ENCODE measurements at regions not wholly inside any gene's neighbourhood (a gene's known extent, or its start where the extent isn't known, plus 50 kb on each side); places are given as distances from the start of the nearest gene placed in this dataset.

- no peak overlapping the region for H3K27ac ChIP-seq
- no peak for TF ChIP-seq ZFX (IDR thresholded peaks at IDR 0.05)
- TF ChIP-seq CTCF (conservative IDR thresholded peaks at IDR 0.05), result no peak
Observed at GRCh38 chr17:77825621-77826020, 132.9 kb upstream of the TNRC6C start.

- TF ChIP-seq ZFX (IDR thresholded peaks at IDR 0.05), result no peak
- no peak for TF ChIP-seq CTCF (conservative IDR thresholded peaks at IDR 0.05)
- H3K27ac ChIP-seq, result no peak overlapping the region
Observed at GRCh38 chr17:77826132-77826873, 132.2 kb upstream of the TNRC6C start.

DNA sequence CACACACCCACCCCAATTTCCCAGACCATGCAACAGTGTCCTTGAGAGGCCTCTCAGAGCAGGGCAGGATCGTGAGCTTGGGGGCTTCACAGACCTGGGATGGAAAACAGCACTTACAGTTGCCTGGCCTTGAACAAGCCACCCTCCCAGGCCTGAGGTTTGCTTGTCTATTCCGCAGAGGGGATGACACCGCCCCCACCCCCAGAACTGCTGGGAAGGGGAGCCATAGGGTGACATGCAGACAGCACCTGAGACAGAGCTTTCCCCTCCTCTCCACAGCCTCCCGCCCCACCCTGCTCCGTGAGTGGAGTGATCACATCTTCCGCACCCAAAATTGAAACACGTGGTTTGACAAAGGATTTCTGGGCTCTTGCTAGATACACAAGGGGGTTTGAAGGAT, 131.5 kb upstream of the TNRC6C start:
- no peak overlapping the region for H3K27ac ChIP-seq
- TF ChIP-seq ZFX (IDR thresholded peaks at IDR 0.05), result no peak
- TF ChIP-seq CTCF (conservative IDR thresholded peaks at IDR 0.05), result no peak

DNA sequence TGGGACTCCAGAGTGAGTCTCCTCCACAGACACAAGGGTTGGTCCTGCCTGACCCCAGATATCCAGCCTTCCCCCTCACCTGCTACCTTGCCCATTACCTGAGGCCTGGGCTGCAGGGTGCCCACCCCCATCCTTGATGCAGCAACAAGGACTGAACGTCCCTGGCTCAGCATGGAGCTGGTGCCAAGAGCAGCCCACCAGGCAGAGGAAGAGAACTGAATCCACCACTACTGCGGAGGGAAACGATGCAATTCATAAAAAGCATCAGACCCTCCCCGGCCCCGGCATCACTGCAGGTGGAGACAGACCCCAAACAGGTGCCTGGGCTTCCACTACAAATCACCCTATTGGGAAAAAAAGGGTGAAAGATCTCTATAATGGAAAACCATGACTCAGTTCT, 131.0 kb upstream of the TNRC6C start:
- no peak overlapping the region for H3K27ac ChIP-seq
- TF ChIP-seq ZFX (IDR thresholded peaks at IDR 0.05) (no peak), CTCF (conservative IDR thresholded peaks at IDR 0.05) (no peak)

DNA sequence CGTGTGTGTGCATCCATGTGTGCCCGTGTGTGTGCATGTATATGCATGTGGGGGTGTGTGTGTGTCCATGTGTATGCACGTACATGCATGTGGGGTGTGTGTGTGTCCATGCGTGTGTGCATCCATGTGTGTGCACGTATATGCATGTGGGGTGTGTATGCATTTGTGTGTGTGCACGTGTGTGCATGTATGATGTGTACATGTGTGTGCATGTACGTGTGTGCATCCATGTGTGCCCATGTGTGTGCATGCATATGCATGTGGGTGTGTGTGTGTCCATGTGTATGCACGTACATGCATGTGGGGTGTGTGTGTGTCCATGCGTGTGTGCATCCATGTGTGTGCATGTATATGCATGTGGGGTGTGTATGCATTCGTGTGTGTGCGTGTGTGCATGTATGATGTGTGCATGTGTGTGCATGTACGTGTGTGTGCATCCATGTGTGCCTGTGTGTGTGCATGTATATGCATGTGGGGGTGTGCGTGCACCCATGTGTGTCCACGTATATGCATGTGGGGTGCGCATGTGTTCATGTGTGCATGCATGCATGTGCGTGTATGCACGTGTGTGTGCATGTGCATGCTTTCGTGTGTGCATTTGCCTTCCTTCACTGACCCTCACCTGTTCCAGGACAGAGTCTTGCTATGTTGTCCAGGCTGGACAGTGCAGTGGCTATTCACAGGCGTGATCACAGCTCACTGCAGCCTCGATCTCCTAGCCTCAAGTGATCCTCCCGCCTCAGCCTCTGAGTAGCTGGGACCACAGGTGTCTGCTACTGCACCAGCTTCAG, 129.6 kb upstream of the TNRC6C start:
- no peak overlapping the region for H3K27ac ChIP-seq
- no peak for TF ChIP-seq CTCF (conservative IDR thresholded peaks at IDR 0.05)
- no peak for TF ChIP-seq ZFX (IDR thresholded peaks at IDR 0.05)

- H3K27ac ChIP-seq, result no peak overlapping the region
- TF ChIP-seq CTCF (conservative IDR thresholded peaks at IDR 0.05) (no peak), ZFX (IDR thresholded peaks at IDR 0.05) (no peak)
Observed at GRCh38 chr17:77829843-77830799, 128.4 kb upstream of the TNRC6C start.

Measured in C4-2B (cell line).